IMR-90 (cell line): ENCODE measurements at regions not wholly inside any gene's neighbourhood (a gene's known extent, or its start where the extent isn't known, plus 50 kb on each side); places are given as distances from the start of the nearest gene placed in this dataset.

Experiments
- ATAC-seq: fragments of 200-7000 bp; cut with Tn5 transposase; 2 replicates; pipeline ENCODE4 v1.9.1; 2020; ENCODE audit warnings: low read depth, mild to moderate bottlenecking, moderate library complexity
- BruUV-seq: library from RNA; stranded (reverse); fragments of 400-500 nt; replicated peaks from 2 replicates; lab custom pipeline; 2021; lab: Mats Ljungman, UMichigan
- CTCF ChIA-PET: fragments of 300-600 bp; formaldehyde crosslinking; extraction: SDS; loops from one replicate; lab custom pipeline; 2021; ENCODE audit warnings: antibody characterized with exemption; lab: Yijun Ruan, JAX
- POLR2A ChIA-PET: fragments of 300-600 bp; sonication (Branson Sonifier 250); formaldehyde crosslinking; loops from one replicate; lab custom pipeline; 2022; ENCODE audit warnings: antibody characterized with exemption; ENCODE audit not compliant: unreplicated experiment; lab: Charles Lee
- DNase-seq: peaks from one replicate; pipeline ENCODE4 v3.0.0; 2013
- H2AFZ ChIP-seq: replicated peaks from 2 replicates; pipeline ENCODE3; 2013; ENCODE audit warnings: low read length, mild to moderate bottlenecking; ENCODE audit not compliant: poor library complexity
- H2AK5ac ChIP-seq: 2 replicates; pipeline ENCODE4 v1.6.1; 2013; ENCODE audit warnings: low read depth, low read length, inconsistent platforms
- H2AK9ac ChIP-seq: replicated peaks from 2 replicates; pipeline ENCODE3; 2013; ENCODE audit warnings: mild to moderate bottlenecking, low read depth, low read length, moderate library complexity; ENCODE audit not compliant: poor library complexity
- H2BK120ac ChIP-seq: 2 replicates; pipeline ENCODE4 v1.6.1; 2013; ENCODE audit warnings: low read depth, low read length, inconsistent platforms
- H2BK15ac ChIP-seq: 3 replicates; pipeline ENCODE4 v1.6.1; 2013; ENCODE audit warnings: low read depth, low read length, inconsistent platforms
- H2BK20ac ChIP-seq: 2 replicates; pipeline ENCODE4 v1.6.1; 2013; ENCODE audit warnings: low read depth, mild to moderate bottlenecking, inconsistent platforms, low read length, moderate library complexity
- H2BK5ac ChIP-seq: 2 replicates; pipeline ENCODE4 v1.6.1; 2013; ENCODE audit warnings: mild to moderate bottlenecking, low read depth, low read length, inconsistent platforms; ENCODE audit not compliant: poor library complexity, severe bottlenecking
- H3K14ac ChIP-seq: replicated peaks from 2 replicates; pipeline ENCODE4 v1.6.1; 2013; ENCODE audit warnings: low read depth, low read length, inconsistent platforms
- H3K18ac ChIP-seq: 2 replicates; pipeline ENCODE4 v1.6.1; 2013; ENCODE audit warnings: low read depth, low read length, control low read depth
- H3K23ac ChIP-seq: 2 replicates; pipeline ENCODE4 v1.6.1; 2013; ENCODE audit warnings: low read depth, low read length, inconsistent platforms
- H3K27ac ChIP-seq: 2 replicates; pipeline ENCODE4 v1.5.1; 2013; ENCODE audit warnings: mild to moderate bottlenecking, control low read depth, low read length; ENCODE audit not compliant: insufficient read depth
- H3K27me3 ChIP-seq: 2 replicates; pipeline ENCODE4 v1.6.1; 2013; ENCODE audit warnings: low read length; ENCODE audit not compliant: control insufficient read depth, insufficient read depth
- H3K36me3 ChIP-seq: 2 replicates; pipeline ENCODE4 v1.6.1; 2013; ENCODE audit warnings: low read length, mixed read lengths; ENCODE audit not compliant: control insufficient read depth, insufficient read depth
- H3K4ac ChIP-seq: 2 replicates; pipeline ENCODE4 v1.6.1; 2013; ENCODE audit warnings: low read depth, low read length, inconsistent platforms
- H3K4me1 ChIP-seq: 2 replicates; pipeline ENCODE4 v1.6.1; 2013; ENCODE audit warnings: low read length, mixed read lengths; ENCODE audit not compliant: control insufficient read depth, insufficient read depth
- H3K4me2 ChIP-seq: 2 replicates; pipeline ENCODE4 v1.6.1; 2013; ENCODE audit warnings: low read depth, mild to moderate bottlenecking, control low read depth, low read length, moderate library complexity
- H3K4me3 ChIP-seq: 2 replicates; pipeline ENCODE4 v1.5.1; 2013; ENCODE audit warnings: low read depth, mild to moderate bottlenecking, control low read depth, low read length, moderate library complexity; ENCODE audit not compliant: insufficient read depth
- H3K56ac ChIP-seq: 2 replicates; pipeline ENCODE4 v1.6.1; 2013; ENCODE audit warnings: low read length, inconsistent platforms; ENCODE audit not compliant: insufficient read depth; ENCODE audit errors: extremely low read depth
- H3K79me1 ChIP-seq, 2 experiments: 2 replicates each; pipeline ENCODE4 v1.6.1; 2013; ENCODE audit warnings: low read length in 2 of 2, inconsistent platforms in 1 of 2, low read depth in 1 of 2
- H3K9ac ChIP-seq: 2 replicates; pipeline ENCODE4 v1.6.1; 2013; ENCODE audit warnings: low read depth, low read length, control low read depth
- H3K9me1 ChIP-seq: 2 replicates; pipeline ENCODE4 v1.6.1; 2013; ENCODE audit warnings: low read length, inconsistent platforms; ENCODE audit not compliant: insufficient read depth
- H3K9me3 ChIP-seq: 2 replicates; pipeline ENCODE4 v1.6.1; 2013; ENCODE audit warnings: low read length; ENCODE audit not compliant: control insufficient read depth, insufficient read depth
- H4K20me1 ChIP-seq: 2 replicates; pipeline ENCODE4 v1.6.1; 2013; ENCODE audit warnings: low read length, inconsistent platforms; ENCODE audit not compliant: insufficient read depth
- H4K5ac ChIP-seq: 2 replicates; pipeline ENCODE4 v1.6.1; 2013; ENCODE audit warnings: mild to moderate bottlenecking, low read depth, low read length, control low read depth
- H4K8ac ChIP-seq, 2 experiments: 2 replicates each; pipeline ENCODE4 v1.6.1; 2013; ENCODE audit warnings: low read depth in 2 of 2, low read length in 2 of 2, control low read depth in 1 of 2, inconsistent platforms in 1 of 2
- H4K91ac ChIP-seq: 2 replicates; pipeline ENCODE4 v1.6.1; 2013; ENCODE audit warnings: low read depth, low read length, inconsistent platforms; ENCODE audit not compliant: insufficient read depth
- BHLHE40 ChIP-seq: fragments of 150-350 bp; IDR thresholded peaks from 2 replicates; pipeline ENCODE4 v1.6.1; 2016; ENCODE audit warnings: mild to moderate bottlenecking, low read depth, low read length
- CEBPB ChIP-seq: IDR thresholded peaks from 2 replicates; pipeline ENCODE4 v1.6.1; 2012; ENCODE audit warnings: low read depth, low read length, improper control_type of control experiment
- CHD1 ChIP-seq: IDR thresholded peaks from 2 replicates; pipeline ENCODE4 v1.6.1; 2012; ENCODE audit warnings: low read depth, low read length, improper control_type of control experiment
- CTCF ChIP-seq: conservative IDR thresholded peaks from 2 replicates; pipeline ENCODE4 v1.5.1; 2012; ENCODE audit warnings: mild to moderate bottlenecking, low read depth, low read length, improper control_type of control experiment
- ELK1 ChIP-seq: fragments of 150-350 bp; IDR thresholded peaks from 2 replicates; pipeline ENCODE4 v1.6.1; 2016; ENCODE audit warnings: low read depth, mild to moderate bottlenecking, low read length, moderate library complexity, borderline replicate concordance
- FOS ChIP-seq: fragments of 150-350 bp; IDR thresholded peaks from 2 replicates; pipeline ENCODE4 v1.6.1; 2016; ENCODE audit warnings: low read depth, low read length
- MAFK ChIP-seq: IDR thresholded peaks from 2 replicates; pipeline ENCODE4 v1.6.1; 2012; ENCODE audit warnings: low read depth, low read length, improper control_type of control experiment
- MAZ ChIP-seq: IDR thresholded peaks from 2 replicates; pipeline ENCODE4 v1.6.1; 2012; ENCODE audit warnings: low read depth, mild to moderate bottlenecking, low read length, improper control_type of control experiment, moderate library complexity, borderline replicate concordance
- MXI1 ChIP-seq: IDR thresholded peaks from 2 replicates; pipeline ENCODE4 v1.6.1; 2012; ENCODE audit warnings: low read depth, mild to moderate bottlenecking, low read length, moderate library complexity, borderline replicate concordance
- NFE2L2 ChIP-seq: fragments of 150-350 bp; IDR thresholded peaks from 2 replicates; pipeline ENCODE4 v1.6.1; 2016; ENCODE audit warnings: low read depth, mild to moderate bottlenecking, low read length
- POLR2A ChIP-seq: IDR thresholded peaks from 2 replicates; pipeline ENCODE4 v1.6.1; 2012; ENCODE audit warnings: mild to moderate bottlenecking, low read depth, low read length
- RAD21 ChIP-seq: IDR thresholded peaks from 2 replicates; pipeline ENCODE4 v1.6.1; 2012; ENCODE audit warnings: low read length, improper control_type of control experiment
- RCOR1 ChIP-seq: IDR thresholded peaks from 2 replicates; pipeline ENCODE4 v1.6.1; 2012; ENCODE audit warnings: mild to moderate bottlenecking, low read length, improper control_type of control experiment; ENCODE audit not compliant: insufficient replicate concordance
- RFX5 ChIP-seq: IDR thresholded peaks from 2 replicates; pipeline ENCODE4 v1.8.0; 2012; ENCODE audit warnings: low read depth, mild to moderate bottlenecking, low read length, moderate library complexity
- SMC3 ChIP-seq: fragments of 150-350 bp; IDR thresholded peaks from 2 replicates; pipeline ENCODE4 v1.6.1; 2016; ENCODE audit warnings: low read depth, mild to moderate bottlenecking, antibody characterized with exemption, low read length, moderate library complexity
- USF2 ChIP-seq: fragments of 150-350 bp; IDR thresholded peaks from 2 replicates; pipeline ENCODE4 v1.6.1; 2017; ENCODE audit warnings: mild to moderate bottlenecking, antibody characterized with exemption, low read length, low read depth
- WGBS, 2 experiments: methylation state at CpG; one replicate each; pipeline versions ENCODE4 v1.1.5 to v1.1.7; 2013; ENCODE audit warnings: missing lambda C conversion rate in 2 of 2; ENCODE audit not compliant: insufficient read length in 1 of 2; ENCODE audit errors: extremely low coverage in 2 of 2; 5-methylcytosine and 5-hydroxymethylcytosine counted together
- dilution Hi-C: fragments of 300-500 bp; cut with HindIII; formaldehyde crosslinking; loops from one replicate; pipeline ENCODE4 v1.14.3; 2018; ENCODE audit warnings: low sequenced_read_pairs; ENCODE audit not compliant: unreplicated experiment
- in situ Hi-C: fragments of 300-500 bp; cut with MboI; formaldehyde crosslinking; loops from 3 replicates; pipeline ENCODE4 v1.14.3; 2019; ENCODE audit warnings: low sequenced_read_pairs, inconsistent platforms, mixed read lengths
- intact Hi-C: fragments of 100-400 bp; cut with micrococcal nuclease; formaldehyde crosslinking; loops from 2 replicates; pipeline ENCODE4 v1.10.0; 2022

- Histone ChIP-seq H3K79me1 (no peaks in the 10 kb centered on the region), H4K8ac (no peak overlapping the region), H3K56ac (no peak overlapping the region), H2AK9ac (no peak overlapping the region), H3K9me3 (no peaks in the 10 kb centered on the region), H4K91ac (no peak overlapping the region), H2AK5ac (no peak overlapping the region), H2AFZ (no peak overlapping the region), H3K23ac (no peak overlapping the region), H3K36me3 (no peaks in the 10 kb centered on the region), H3K9ac (no peak overlapping the region), H4K20me1 (no peaks in the 10 kb centered on the region), H3K18ac (no peak overlapping the region), H2BK120ac (no peak overlapping the region), H3K9me1 (no peaks in the 10 kb centered on the region), H3K4me1 (peaks cover 2% of the 10 kb centered on the region; the same call in 1 of the 2 replicates), H3K27ac (no peak overlapping the region), H2BK15ac (no peak overlapping the region), H3K4ac (no peak overlapping the region), H2BK5ac (no peak overlapping the region), H3K4me2 (no peak overlapping the region), H3K27me3 (no peaks in the 10 kb centered on the region), H2BK20ac (no peak overlapping the region), H3K14ac (no peak overlapping the region), H4K5ac (no peak overlapping the region), H3K4me3 (no peak overlapping the region)
- intact Hi-C loops = no loop called here
- in situ Hi-C loops = no loop called here
- dilution Hi-C loops = no loop called here
- ATAC-seq (no peak), DNase-seq (peak; percentile 17)
- ChIA-PET CTCF (no interaction called here), POLR2A (no interaction called here)
- TF ChIP-seq CTCF (no peak), CHD1 (no peak), RAD21 (no peak), MXI1 (no peak), RFX5 (no peak), BHLHE40 (no peak), ELK1 (no peak), NFE2L2 (no peak), FOS (no peak), POLR2A (no peak), RCOR1 (no peak), MAZ (no peak), MAFK (no peak), SMC3 (no peak), CEBPB (no peak), USF2 (no peak)
- WGBS, 2 experiments = no CpG with 5 or more reads among the region's 6 CpGs
- BruUV-seq = no TSS peak
Observed at GRCh38 chr18:68397241-68398035, 317.5 kb downstream of the TMX3 start.
